ENCODE measurements at regions not wholly inside any gene's neighbourhood (a gene's known extent, or its start where the extent isn't known, plus 50 kb on each side); places are given as distances from the start of the nearest gene placed in this dataset.

DNA sequence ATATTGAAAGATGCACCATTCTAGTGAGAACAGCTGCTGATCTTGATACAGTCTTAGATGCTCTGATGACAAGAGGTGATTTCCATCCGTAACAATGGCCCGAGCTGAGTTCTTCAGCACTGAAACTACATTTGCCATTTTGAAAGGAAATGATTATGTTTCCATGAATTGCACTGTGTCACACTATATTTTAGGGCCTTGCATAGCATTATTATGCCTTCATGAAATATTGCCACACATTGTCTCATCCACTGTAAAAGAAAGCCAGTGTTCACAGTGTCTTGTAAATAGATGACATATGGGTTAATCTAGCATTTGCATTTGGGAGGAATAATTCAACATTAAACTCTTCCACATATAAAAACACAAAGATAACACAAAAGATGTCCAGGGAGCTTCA lies 438.3 kb upstream of the PSMD7 start:
- TF ChIP-seq ELF1 (IDR thresholded peaks at IDR 0.05): no peak
- no peak for TF ChIP-seq FOXJ3 (CRISPR knock-in tag; IDR thresholded peaks at IDR 0.05)
- TF ChIP-seq IRF3 (IDR thresholded peaks at IDR 0.05; ENCODE audit: low read depth, low read length): no peak
- no peak for TF ChIP-seq GABPA (IDR thresholded peaks at IDR 0.05; ENCODE audit: low read depth)
- TF ChIP-seq MAX (IDR thresholded peaks at IDR 0.05; ENCODE audit: low read depth): no peak
- no peak for TF ChIP-seq RFX5 (IDR thresholded peaks at IDR 0.05; ENCODE audit: low read length)
- TF ChIP-seq, protein P1, sequence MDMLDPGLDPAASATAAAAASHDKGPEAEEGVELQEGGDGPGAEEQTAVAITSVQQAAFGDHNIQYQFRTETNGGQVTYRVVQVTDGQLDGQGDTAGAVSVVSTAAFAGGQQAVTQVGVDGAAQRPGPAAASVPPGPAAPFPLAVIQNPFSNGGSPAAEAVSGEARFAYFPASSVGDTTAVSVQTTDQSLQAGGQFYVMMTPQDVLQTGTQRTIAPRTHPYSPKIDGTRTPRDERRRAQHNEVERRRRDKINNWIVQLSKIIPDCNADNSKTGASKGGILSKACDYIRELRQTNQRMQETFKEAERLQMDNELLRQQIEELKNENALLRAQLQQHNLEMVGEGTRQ (IDR thresholded peaks at IDR 0.05; ENCODE audit: borderline replicate concordance, low read depth, low read length): no peak
- no peak for TF ChIP-seq RAD21 (IDR thresholded peaks at IDR 0.05; ENCODE audit: low read length)
- TF ChIP-seq, protein P2, sequence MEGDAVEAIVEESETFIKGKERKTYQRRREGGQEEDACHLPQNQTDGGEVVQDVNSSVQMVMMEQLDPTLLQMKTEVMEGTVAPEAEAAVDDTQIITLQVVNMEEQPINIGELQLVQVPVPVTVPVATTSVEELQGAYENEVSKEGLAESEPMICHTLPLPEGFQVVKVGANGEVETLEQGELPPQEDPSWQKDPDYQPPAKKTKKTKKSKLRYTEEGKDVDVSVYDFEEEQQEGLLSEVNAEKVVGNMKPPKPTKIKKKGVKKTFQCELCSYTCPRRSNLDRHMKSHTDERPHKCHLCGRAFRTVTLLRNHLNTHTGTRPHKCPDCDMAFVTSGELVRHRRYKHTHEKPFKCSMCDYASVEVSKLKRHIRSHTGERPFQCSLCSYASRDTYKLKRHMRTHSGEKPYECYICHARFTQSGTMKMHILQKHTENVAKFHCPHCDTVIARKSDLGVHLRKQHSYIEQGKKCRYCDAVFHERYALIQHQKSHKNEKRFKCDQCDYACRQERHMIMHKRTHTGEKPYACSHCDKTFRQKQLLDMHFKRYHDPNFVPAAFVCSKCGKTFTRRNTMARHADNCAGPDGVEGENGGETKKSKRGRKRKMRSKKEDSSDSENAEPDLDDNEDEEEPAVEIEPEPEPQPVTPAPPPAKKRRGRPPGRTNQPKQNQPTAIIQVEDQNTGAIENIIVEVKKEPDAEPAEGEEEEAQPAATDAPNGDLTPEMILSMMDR (IDR thresholded peaks at IDR 0.05): no peak
- TF ChIP-seq CHD2 (IDR thresholded peaks at IDR 0.05; ENCODE audit: low read length, partially characterized antibody): no peak
- no peak for TF ChIP-seq EP300 (IDR thresholded peaks at IDR 0.05; ENCODE audit: borderline replicate concordance in 1 of 2, low read depth in 1 of 2, low read length in 1 of 2)
- no peak for TF ChIP-seq GATA2 (CRISPR knock-in tag; IDR thresholded peaks at IDR 0.05)
- TF ChIP-seq, protein P3, sequence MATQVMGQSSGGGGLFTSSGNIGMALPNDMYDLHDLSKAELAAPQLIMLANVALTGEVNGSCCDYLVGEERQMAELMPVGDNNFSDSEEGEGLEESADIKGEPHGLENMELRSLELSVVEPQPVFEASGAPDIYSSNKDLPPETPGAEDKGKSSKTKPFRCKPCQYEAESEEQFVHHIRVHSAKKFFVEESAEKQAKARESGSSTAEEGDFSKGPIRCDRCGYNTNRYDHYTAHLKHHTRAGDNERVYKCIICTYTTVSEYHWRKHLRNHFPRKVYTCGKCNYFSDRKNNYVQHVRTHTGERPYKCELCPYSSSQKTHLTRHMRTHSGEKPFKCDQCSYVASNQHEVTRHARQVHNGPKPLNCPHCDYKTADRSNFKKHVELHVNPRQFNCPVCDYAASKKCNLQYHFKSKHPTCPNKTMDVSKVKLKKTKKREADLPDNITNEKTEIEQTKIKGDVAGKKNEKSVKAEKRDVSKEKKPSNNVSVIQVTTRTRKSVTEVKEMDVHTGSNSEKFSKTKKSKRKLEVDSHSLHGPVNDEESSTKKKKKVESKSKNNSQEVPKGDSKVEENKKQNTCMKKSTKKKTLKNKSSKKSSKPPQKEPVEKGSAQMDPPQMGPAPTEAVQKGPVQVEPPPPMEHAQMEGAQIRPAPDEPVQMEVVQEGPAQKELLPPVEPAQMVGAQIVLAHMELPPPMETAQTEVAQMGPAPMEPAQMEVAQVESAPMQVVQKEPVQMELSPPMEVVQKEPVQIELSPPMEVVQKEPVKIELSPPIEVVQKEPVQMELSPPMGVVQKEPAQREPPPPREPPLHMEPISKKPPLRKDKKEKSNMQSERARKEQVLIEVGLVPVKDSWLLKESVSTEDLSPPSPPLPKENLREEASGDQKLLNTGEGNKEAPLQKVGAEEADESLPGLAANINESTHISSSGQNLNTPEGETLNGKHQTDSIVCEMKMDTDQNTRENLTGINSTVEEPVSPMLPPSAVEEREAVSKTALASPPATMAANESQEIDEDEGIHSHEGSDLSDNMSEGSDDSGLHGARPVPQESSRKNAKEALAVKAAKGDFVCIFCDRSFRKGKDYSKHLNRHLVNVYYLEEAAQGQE (IDR thresholded peaks at IDR 0.05; ENCODE audit: low read depth, low read length): no peak
- no peak for TF ChIP-seq RCOR1 (IDR thresholded peaks at IDR 0.05; ENCODE audit: low read length)

Data from SK-N-SH (cell line).